SIG-M5 treated with dmso at 0.1 percent for 504 hours (cell line): ENCODE measurements at regions not wholly inside any gene's neighbourhood (a gene's known extent, or its start where the extent isn't known, plus 50 kb on each side); places are given as distances from the start of the nearest gene placed in this dataset.

Source experiments
- DNase-seq: peaks from one replicate; lab custom pipeline; 2025; ENCODE audit not compliant: unreplicated experiment; lab: John Stamatoyannopoulos, UW

DNA sequence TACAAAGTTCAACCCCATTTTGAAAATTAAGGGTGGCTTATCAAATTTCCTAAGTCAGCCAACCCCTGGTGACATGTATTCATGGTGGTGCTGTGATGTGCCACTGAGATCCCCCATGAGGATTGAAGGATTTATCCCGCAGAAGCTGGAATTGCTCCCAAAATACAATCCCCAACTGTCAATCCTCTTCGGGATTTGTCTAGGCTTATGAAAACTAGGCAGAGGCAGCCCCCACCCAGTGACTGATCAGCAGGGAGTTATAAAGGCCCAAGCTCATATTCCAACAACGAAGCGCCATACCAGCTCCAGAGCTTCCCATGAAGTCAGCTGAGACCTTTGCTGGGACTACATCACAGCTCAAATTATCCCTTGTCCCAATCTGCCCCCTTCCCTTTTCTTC is 316.0 kb downstream of the ENC1 start:
- no peak for DNase-seq

DNA sequence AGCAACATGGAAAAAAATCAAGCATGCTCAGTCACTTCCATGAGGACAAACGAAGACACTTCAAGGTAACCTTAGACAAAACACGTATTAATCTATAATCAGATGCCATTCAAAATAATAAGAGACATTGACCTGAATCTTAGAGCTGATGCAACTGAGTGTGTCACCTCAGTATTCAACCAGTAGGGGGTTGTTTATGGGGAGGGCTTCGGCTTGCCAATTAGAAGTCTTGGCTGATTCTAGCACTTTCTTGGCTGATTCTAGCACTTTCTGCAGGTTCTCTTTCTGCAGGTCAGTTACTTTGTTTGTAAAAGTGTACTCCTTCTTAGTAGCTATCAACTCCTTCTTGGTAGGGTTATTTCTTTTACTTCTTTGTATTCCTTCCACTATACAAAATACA is 317.6 kb downstream of the ENC1 start:
- no peak for DNase-seq

DNA sequence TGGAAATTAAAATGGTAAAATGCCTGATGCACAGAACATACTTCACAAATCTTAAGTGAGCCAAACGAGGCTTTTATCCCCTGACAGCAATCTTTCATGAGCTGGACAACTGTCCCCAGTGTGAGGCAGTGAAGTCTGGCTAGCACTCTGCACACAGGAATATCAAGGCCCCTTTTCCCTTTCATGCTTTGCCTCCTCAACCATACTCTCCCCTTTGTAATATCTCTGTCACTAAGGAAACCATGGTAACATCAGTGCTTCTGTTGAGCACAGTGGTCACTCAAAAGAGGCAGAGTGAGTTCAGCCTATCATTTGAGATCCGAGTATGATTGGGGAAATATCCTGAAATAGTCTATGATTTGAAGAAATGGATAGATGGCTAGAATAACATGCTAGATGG is 318.3 kb downstream of the ENC1 start:
- DNase-seq, result no peak

DNA sequence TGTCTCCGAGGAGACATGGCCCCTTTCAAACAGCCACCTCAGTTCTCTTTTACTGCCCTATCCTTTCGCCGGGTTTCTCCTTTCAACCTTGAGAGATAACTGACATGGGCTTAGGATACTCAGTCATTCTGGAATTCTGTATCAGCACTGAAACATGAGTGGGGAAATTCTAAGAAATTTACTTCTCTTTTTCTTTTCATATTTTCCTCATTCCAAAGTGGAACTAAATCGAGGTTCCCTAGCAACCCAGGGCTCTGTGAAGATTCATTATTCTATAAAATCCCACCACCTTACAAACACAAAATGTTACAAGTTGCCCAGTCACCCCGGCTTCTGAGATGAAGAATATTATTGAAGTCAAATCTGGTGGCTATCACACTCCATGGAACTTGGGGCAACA is 319.2 kb downstream of the ENC1 start:
- DNase-seq, result no peak

DNA sequence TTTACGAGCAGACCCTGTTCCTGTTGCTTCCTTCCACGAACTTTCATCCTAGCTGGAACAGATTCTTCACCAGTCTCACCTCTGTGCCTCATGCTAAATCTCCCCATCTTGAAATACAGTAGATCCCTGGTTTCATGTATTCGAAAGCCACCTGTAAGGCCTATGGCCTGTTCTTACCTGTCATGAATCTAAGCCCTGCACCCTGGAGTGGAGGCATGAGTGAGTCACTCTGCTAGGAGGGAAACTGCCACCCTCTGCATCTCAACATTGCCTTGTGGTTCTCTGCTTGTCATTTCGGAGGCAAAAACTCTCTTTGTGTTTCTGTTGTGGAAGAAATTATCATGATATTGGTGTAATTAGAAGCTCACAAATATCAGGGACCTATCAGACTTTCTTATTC is 320.0 kb downstream of the ENC1 start:
- no peak for DNase-seq

DNA sequence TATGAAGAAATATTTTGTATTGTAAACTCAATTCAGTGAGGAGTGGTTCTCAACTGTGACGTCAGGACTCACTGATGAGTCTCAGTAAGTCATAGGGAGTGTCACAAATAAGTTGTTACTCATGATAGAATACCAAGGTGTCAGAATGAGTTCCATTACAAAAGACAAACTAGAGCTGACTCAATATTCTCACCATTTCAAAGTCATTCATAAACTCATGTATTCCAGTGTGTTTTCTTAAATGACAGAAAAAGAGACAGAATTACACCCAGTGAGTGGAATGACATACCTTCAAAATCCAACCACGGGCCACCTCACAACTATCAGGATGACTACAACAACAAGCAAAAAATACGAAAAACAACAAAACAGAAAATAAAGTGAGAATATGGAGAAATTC is 321.5 kb downstream of the ENC1 start:
- DNase-seq, result no peak

DNA sequence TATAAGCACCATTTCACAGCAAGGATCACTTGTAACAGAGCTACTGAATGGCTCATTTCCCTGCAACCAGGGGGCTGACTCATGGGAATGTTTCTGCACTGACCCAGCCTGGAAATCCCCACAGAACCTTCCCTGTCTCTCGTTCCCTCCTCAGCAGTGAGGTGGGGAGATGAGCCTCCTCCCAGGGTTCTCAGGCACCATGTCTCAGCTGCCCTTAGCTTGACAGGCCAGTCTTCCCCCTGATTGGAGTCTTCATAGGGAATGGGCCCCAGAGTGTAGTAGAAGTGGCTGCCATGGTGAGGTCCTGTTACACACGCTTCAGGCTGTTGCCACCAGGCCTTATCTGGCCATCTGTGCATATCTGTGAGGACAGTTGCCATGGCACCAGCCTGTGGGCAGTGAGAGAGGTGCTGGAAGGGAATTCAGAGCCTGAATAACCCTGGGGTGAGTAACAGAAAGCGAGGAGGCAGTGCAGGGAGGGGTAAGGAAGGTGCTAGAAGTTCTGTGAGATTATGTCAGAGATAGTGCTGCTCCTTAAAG is 324.4 kb downstream of the ENC1 start:
- peak; percentile 73 for DNase-seq

DNA sequence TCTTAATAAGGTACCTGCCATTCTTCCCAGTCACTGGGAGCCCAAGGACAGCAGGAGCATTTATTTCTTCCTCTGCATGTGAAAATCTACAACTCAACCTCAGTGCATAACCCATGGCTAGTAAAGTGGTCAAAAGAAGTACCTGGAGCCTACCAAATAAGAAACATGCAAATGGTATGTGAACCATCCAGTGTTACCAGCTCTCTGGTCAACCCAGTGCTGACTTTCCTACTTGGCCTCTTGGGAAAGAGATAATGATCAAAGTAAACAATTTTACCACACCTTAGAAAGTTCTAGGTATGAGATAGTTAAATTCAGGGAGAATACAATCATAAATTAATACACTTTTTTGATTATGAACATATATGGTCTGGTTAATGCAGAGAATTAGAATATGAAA is 325.6 kb downstream of the ENC1 start:
- DNase-seq, result peak; percentile 35

DNA sequence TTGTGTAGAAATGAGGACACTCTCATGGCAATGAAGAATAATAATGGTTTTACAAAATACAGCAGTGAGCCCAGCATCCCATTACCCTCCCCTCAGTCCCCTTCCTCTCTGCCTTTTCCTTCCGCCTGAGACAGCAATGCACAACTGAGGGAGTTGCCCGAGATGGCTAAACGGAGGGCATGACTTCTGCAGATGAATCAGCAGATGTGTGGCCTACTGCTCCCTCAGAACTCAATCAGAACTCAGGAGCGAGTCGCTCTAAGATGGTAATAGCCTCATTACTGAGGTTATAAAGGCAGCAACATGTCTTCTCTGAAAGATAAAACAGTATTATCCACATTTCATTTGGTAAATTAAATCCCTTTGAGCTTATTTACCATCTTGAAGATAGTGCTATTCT is 326.6 kb downstream of the ENC1 start:
- DNase-seq, result no peak

DNA sequence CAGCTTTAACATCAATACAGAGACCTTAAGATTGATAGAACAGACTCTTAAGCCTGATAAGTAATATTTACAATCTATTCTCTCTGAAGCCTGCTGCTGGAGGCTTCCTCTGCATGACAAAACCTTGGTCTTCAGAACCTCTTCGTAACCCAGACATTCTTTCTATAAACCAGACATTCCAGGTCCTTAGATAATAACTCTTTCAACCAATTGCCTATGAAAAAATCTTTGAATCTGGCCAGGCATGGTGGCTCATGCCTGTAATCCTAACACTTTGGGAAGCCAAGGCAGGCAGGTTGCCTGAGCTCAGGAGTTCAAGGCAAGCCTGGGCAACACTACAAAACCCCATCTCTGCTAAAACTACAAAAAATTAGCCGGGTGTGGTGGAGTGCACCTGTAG is 327.8 kb downstream of the ENC1 start:
- DNase-seq, result no peak

DNA sequence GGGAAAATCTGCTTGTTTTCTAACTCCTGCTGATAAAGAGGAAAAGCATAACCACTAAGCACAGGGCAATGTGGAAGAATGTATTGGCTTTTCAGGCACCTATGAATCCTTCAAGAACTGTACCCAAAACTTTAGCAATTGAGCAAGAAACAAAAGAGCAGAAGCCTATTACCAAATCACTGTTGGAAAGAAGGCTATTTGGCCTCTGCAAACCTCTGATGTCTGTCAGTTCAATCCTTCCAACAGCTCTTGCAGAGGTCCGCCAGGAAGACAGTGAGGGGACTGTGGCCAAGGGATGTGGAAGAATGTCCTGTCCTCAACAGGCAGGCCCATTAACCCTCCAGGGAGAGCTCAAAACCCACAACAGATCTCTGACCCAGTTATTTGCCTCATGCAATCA is 328.6 kb downstream of the ENC1 start:
- DNase-seq, result no peak

DNA sequence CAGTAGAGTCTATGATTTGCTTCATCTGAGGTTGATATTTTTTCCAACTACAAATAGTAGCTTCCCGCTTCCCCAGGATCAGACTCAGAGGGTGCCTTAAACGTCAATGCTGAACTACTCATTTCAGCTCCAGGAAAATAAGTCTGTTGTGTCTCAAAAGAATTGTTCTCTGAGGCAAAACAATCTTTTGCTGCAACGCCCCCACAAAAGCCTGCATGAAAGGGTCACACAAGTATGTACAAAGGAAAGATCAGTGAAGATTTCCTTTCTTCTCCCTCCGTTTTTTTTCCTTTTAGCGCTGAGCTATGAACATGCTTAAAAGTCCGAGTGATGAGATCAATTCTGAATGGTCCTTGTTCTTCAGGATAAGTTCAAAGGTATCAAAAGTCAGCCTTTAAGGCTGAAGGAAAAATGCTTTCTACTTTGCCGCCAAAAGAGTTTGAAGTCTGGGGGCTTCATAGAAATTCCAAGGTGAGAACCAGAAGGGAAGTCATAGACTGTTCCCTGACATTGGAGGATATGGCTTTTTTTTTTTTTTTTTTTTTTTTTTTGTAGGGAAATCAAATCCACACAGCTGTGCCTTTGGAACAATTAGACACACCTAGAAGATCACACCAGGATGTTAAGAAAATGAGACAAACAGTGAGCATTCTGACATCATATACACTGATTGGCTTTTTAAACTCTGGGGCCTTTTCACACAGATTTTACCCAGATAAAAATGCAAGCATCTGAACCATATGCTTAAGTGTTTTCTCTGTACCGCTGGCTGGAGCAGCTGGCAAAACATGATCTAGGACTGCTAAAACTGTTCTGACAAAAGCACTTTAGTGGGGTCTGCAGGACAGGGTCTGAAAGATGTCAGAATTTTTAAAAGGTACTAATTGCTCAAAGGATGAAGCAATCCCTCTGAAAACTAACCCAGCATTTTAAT is 329.3 kb downstream of the ENC1 start:
- no peak for DNase-seq

DNA sequence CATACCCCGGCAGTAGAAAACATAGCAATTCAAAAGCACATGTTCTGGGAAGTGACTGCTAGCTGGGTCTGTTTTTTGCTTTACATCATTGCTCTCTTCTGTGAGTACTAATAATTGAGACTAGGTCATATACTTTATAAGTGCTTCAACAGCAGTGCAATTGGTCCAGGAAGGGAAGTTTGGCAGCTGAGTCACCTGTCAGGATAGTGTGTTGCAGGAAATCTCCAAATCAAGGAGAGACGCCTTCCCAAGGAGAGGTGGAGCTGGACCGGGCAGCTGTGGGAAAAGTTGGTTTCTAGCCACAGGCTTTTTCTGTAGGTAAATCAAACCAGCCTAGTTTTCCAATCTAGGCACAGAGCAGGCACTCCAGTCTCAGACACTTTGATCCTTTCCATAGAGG is 330.1 kb downstream of the ENC1 start:
- DNase-seq, result no peak

DNA sequence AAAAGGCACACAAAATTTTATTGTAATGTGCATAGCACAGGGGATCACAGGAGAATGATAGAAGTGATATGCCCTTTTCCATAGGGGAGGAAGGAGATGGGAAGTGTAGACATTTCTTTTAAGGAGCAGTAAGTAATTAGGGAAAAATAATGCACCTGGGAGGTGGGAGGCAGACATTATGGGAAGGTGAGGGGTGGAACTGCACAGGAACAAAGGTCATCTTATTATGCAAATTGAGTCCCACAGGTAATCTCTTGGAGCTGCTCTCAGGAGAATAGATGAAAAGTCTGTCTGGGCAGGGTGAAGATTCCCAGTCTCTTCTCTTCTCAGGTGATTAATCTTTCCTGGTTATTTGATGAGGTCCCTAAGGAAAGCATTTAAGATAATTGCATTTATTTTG is 331.5 kb downstream of the ENC1 start:
- DNase-seq, result no peak

DNA sequence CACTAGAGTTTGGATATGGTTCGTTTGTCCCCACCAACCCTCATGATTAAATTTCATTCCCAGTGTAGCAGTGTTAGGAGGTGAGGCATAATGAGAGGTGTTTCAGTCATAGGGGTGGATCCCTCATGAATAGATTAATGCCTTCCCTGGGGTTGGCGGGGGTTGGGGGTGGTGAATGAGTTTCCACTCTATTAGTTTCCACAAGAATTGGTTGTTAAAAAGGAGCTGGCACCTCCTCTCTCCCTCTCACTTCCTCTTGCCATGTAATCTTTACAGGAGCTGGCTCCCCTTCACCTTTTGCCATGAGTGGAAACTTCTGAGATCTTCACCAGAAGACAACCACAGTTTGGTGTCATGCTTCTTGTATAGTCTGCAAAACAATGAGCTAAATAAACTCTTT is 333.7 kb downstream of the ENC1 start:
- no peak for DNase-seq

DNA sequence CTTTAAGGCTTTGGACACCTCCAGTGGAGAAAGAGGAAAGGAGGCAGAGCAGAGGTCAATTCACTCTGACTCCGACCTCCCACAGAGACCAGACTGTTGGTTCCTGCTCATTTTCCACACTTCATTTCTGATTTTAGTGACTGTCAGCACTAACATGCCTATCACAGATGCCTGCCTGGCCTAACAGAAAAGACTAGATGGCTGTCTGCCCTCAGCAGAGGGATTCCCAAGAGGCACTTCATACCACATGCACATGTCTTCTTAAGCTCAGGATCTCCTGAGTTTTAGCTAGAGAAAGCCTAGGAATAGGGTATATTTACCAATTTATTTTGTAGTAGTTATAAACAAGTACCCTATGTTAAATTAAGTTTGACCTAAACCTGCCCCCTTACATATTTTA is 336.0 kb downstream of the ENC1 start:
- no peak for DNase-seq

DNA sequence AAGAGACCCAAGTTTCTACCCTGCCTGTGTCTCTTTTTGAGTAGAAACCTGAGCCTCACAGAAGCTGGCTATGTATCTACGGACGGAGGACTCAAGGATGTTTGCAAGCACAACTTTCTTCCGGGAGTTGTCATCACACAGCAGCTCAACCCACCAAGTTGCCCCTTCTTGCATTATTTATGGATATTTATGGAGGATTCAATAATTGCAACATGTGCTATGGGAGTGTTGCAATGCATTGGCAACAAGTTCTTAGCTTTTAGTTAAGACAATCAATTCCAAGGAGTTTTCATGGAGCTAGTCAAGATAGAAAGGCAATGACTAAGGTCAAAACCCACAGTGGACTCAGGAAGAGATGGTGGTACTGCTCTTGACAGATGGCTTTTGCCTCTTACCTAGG is 336.9 kb downstream of the ENC1 start:
- DNase-seq, result no peak

DNA sequence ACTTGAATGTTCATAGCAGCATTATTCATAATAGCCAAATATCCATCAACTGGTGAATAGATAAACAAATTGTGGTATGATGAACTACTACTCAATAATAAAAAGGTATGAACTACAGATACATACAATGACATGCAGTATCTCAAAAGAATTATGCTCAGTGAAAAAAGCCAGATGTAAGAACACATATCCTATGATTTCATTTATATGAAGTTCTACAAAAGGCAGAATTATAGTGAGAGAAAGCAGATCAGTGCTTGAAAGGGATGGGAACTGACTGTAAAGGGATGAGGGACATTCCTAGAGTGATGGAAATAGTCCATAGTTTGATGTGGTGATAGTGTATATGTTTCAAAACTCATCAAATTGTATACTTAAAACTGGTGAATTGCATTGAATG is 339.0 kb downstream of the ENC1 start:
- no peak for DNase-seq

DNA sequence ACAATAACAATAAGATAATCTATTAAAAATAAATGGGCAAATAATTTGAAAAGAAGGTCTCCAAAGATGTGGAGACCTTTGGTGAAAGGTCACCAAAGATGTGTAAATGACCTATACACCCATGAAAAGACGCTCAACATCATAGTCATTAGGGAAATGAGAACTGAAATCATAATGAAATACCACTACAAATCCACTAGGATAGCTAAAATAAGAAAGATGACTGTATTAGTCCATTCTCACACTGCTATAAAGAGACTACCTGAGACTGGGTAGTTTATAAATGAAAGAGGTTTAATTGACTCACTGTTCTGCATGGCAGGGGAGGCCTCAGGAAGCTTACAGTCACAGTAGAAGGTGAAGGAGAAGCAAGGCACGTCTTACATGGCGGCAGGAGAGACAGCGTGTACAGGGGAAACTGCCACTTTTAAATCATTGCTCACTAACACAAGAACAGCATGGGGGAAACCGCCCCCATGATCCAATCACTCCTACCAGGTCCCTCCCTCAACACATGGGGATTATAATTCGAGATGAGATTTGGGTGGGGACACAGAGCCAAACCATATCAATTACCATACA is 339.6 kb downstream of the ENC1 start:
- DNase-seq, result no peak

DNA sequence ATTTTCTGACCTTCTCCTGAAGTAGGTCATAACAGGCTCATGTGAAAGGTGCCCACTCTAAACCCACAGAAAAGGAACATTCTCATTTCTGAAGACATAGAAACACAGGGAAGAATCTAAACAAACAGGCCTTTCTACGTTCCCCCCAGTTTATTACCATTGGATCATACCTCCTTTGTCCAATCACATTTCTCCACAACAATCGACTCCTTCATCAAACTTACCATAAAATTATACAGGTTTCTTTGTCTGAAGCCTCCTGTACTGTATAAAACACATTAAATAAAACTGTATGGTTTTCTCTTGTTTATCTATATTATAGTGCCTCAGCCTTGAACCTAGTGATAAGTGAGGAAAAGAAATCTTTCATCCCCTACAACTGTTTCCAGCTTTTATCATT is 340.7 kb downstream of the ENC1 start:
- DNase-seq, result no peak

DNA sequence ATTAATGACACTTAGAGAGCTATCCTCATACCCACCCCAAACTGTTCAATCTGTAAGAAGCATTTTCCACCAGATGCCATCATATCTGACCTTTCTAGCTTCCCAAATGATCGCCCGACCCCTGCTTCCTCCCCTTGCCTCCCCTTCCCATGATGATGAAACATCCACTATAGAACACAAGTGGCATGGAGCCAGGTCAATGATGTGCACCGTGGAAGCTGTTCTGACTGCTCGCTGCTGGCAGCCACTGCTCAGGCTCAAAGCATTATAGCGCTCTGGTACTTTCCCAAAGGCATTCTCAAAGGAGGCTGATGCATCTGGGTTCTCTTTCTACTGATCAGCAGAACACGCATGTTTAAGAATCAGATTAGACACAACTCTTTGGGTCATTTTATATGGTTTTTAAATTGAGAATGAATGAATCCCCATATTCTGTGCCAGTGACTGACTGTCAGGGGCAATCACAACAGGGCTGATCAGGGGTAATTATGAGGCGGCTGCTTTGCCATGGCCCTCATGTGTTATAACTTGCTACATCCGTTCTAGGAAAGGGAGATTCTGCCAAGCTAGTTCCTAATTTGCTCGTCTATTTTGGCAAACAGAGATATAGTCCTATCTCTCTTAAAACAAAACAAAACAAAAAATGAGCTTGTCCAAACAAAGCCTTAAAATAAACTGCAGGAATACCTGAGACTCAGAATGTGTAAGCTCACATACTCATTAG is 343.7 kb downstream of the ENC1 start:
- DNase-seq, result no peak

DNA sequence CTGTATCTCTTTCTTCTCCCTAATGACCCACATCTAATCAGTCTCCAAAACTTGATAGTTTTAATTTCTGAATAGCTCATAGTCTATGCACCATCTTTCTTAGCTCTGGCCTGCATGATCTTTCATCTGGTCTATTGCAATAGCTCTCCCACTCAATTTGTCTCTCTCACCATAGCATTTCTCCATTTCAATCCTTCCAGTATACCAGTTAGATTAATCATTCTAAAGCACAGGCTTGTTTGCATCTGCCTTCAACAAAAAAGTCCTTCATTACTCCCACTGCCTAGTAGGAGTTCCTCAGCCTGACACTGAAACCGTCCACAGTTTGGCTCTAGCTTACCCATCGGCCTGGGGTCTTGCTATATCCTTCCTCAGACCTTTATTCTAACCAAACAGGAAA is 344.9 kb downstream of the ENC1 start:
- no peak for DNase-seq
